Osteoblast (primary cell): ENCODE measurements at regions not wholly inside any gene's neighbourhood (a gene's known extent, or its start where the extent isn't known, plus 50 kb on each side); places are given as distances from the start of the nearest gene placed in this dataset.

Source experiments
- DNase-seq: peaks from one replicate; pipeline ENCODE4 v3.0.0; 2011; ENCODE audit warnings: low spot score, mixed read lengths; ENCODE audit not compliant: insufficient read length; ENCODE audit errors: missing footprints
- H2AFZ ChIP-seq: 2 replicates; pipeline ENCODE4 v1.6.0; 2011; ENCODE audit warnings: mild to moderate bottlenecking, low read length
- H3K27ac ChIP-seq: 2 replicates; pipeline ENCODE4 v1.5.1; 2011; ENCODE audit warnings: mild to moderate bottlenecking, low read depth, low read length, moderate library complexity
- H3K27me3 ChIP-seq: 2 replicates; pipeline ENCODE4 v1.6.0; 2012; ENCODE audit warnings: mild to moderate bottlenecking, control low read depth, inconsistent platforms, low read length, moderate library complexity; ENCODE audit not compliant: insufficient read depth
- H3K36me3 ChIP-seq: 2 replicates; pipeline ENCODE4 v1.5.1; 2011; ENCODE audit warnings: mild to moderate bottlenecking, low read length, control low read depth, moderate library complexity; ENCODE audit not compliant: insufficient read depth
- H3K4me1 ChIP-seq: 2 replicates; pipeline ENCODE4 v1.5.1; 2011; ENCODE audit warnings: mild to moderate bottlenecking, low read length, control low read depth, moderate library complexity; ENCODE audit not compliant: insufficient read depth
- H3K4me2 ChIP-seq: 2 replicates; pipeline ENCODE4 v1.6.0; 2011; ENCODE audit warnings: mild to moderate bottlenecking, low read length; ENCODE audit not compliant: insufficient read depth
- H3K4me3 ChIP-seq: fragments of 200-600 bp; sonication (generic); 3 replicates; pipeline ENCODE4 v1.5.1; 2012; ENCODE audit warnings: mild to moderate bottlenecking, low read length, inconsistent platforms; ENCODE audit not compliant: insufficient read depth
- H3K79me2 ChIP-seq: 2 replicates; pipeline ENCODE4 v1.6.0; 2012; ENCODE audit warnings: mild to moderate bottlenecking, low read length, control low read depth, inconsistent platforms; ENCODE audit not compliant: insufficient read depth
- H3K9me3 ChIP-seq: 2 replicates; pipeline ENCODE4 v1.5.1; 2011; ENCODE audit warnings: low read depth, low read length, control low read depth
- H4K20me1 ChIP-seq: 2 replicates; pipeline ENCODE4 v1.6.0; 2012; ENCODE audit warnings: mild to moderate bottlenecking, low read length, control low read depth; ENCODE audit not compliant: insufficient read depth
- CTCF ChIP-seq: IDR thresholded peaks from 2 replicates; pipeline ENCODE4 v1.5.1; 2011; ENCODE audit warnings: mild to moderate bottlenecking, low read depth, low read length, moderate library complexity; ENCODE audit errors: extremely low read depth

GRCh38 chr17:72403713-72404209, 282.9 kb downstream of the SOX9 start:
- Histone ChIP-seq H3K4me3 (no peak overlapping the region), H3K27ac (no peak overlapping the region), H3K9me3 (no peaks in the 10 kb centered on the region), H3K79me2 (no peaks in the 10 kb centered on the region), H3K27me3 (no peaks in the 10 kb centered on the region), H2AFZ (no peak overlapping the region), H3K36me3 (no peaks in the 10 kb centered on the region), H4K20me1 (no peaks in the 10 kb centered on the region), H3K4me1 (peaks cover 33% of the 10 kb centered on the region), H3K4me2 (no peak overlapping the region)
- DNase-seq: no peak
- no peak for TF ChIP-seq CTCF

- H3K36me3 ChIP-seq: no peaks in the 10 kb centered on the region
- no peak for TF ChIP-seq CTCF
- DNase-seq: peak; percentile 55
- H3K4me2 ChIP-seq: peak overlapping the region; percentile 69
- peak overlapping the region; percentile 82 for H3K27ac ChIP-seq
- peaks cover 33% of the 10 kb centered on the region for H3K4me1 ChIP-seq
- H2AFZ ChIP-seq: no peak overlapping the region
- H3K4me3 ChIP-seq: peak overlapping the region; percentile 9
- H3K9me3 ChIP-seq: no peaks in the 10 kb centered on the region
- H3K27me3 ChIP-seq: no peaks in the 10 kb centered on the region
- no peaks in the 10 kb centered on the region for H4K20me1 ChIP-seq
- no peaks in the 10 kb centered on the region for H3K79me2 ChIP-seq
Observed at GRCh38 chr17:72404872-72405271, 284.1 kb downstream of the SOX9 start.

GRCh38 chr17:72405662-72406230, 284.9 kb downstream of the SOX9 start:
- no peaks in the 10 kb centered on the region for H3K9me3 ChIP-seq
- no peak overlapping the region for H3K4me3 ChIP-seq
- no peaks in the 10 kb centered on the region for H4K20me1 ChIP-seq
- DNase-seq: no peak
- peak overlapping the region; percentile 82 for H3K27ac ChIP-seq
- no peak for TF ChIP-seq CTCF
- no peak overlapping the region for H2AFZ ChIP-seq
- no peaks in the 10 kb centered on the region for H3K79me2 ChIP-seq
- H3K36me3 ChIP-seq: no peaks in the 10 kb centered on the region
- no peaks in the 10 kb centered on the region for H3K27me3 ChIP-seq
- no peak overlapping the region for H3K4me2 ChIP-seq
- peaks cover 33% of the 10 kb centered on the region for H3K4me1 ChIP-seq

GRCh38 chr17:72406498-72406897, 285.7 kb downstream of the SOX9 start:
- no peak for TF ChIP-seq CTCF
- Histone ChIP-seq H3K9me3 (no peaks in the 10 kb centered on the region), H3K27me3 (no peaks in the 10 kb centered on the region), H3K4me2 (no peak overlapping the region), H4K20me1 (no peaks in the 10 kb centered on the region), H3K4me1 (peaks cover 37% of the 10 kb centered on the region), H2AFZ (no peak overlapping the region), H3K36me3 (no peaks in the 10 kb centered on the region), H3K4me3 (no peak overlapping the region), H3K79me2 (no peaks in the 10 kb centered on the region), H3K27ac (peak overlapping the region; percentile 85)
- peak; percentile 38 for DNase-seq
